ENCODE measurements at regions not wholly inside any gene's neighbourhood (a gene's known extent, or its start where the extent isn't known, plus 50 kb on each side); places are given as distances from the start of the nearest gene placed in this dataset.
"Not testable (repeated sequence)": the region's sequence is repeated elsewhere in the genome, so short reads cannot be mapped to it uniquely, and the experiment has no call there.

DNA sequence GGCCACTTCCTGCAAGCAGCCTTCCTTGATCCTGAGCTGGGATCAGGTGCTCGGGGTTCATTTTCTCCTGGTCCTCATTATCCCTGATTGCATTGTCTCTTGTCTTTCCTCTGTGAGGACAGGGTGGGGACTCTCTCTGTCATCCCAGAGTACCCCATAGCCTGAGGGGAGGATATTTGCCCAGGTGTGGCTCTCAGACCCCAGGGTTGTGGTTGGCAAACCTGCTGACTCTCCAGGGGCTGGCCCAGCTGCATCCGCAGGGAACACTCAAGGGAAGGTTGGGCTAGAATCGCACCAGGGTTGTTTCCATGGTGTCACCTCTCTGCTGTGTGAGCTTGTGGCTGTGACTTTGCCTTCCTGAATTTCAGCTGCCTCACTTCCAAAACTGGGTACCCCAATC, 276.8 kb upstream of the C1orf174 start:
- no peak for DNase-seq

- DNase-seq, result no peak
Measured at GRCh38 chr1:4177425-4178150, 277.5 kb upstream of the C1orf174 start.

DNA sequence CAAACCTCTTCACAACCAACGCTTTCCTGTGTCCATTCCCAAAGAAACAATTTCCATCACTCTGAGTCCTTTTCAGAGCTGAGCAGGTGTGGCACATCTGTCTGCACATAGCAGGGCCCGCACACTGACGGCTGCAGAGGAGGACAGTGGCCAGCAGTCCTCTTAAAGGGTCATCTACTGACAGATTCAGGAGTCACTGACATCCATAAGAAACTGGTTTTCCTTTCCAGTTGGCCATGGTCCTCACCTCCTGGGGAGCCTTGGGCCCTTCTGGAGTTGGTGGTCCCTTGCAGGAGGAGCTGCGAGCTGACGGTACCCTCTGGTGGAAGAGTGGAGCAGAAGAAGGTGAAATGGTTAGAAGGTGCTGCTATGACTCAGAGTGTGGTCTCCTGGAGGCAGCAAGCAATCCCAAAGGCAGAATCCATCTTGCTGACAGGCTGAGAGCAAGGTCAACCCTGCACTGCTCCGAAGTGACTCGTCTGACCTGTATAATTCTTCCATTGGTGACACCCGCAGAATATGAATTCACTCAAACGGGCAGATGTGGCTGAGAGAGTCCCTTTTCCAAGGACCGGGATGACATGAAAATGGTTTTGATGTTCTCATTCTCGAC, 278.5 kb upstream of the C1orf174 start:
- no peak for DNase-seq

DNA sequence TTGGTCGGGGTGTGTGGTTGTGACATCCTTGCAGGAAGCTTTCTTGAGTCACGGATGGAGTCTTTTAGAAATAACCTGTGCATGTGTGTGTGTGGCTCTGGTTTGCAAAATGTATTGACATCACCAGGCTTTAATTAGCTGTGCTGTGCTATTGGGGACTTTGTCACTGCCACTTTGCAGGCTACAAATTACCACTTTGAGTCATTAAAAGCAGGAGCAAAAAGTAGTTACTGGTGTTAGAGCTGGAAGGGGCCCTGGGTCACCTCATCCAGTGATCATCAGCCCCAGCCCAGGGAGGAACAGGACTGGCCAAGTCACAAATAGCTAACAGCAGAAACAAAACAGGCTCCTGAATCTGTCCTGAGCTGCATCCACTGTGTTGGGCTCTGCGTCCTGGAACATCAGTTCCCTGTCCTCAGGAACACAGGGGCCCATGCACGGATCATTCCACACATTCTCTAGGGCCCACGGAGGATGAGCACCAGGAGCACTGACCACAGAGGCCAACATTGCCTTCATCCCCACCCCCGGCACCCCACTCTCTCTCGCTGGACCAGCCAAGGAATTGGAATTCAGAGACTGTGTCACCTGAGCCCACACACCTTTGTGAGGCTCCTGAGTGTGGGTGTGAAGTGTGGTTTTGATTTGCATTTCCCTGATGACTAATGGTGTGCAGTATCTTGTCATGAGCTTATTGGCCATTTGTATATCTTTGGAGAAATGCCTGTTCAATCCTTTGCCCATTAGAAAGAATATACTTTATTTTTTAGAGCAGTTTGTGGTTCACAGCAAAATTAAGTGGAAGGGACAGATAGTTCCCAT, 280.1 kb upstream of the C1orf174 start:
- no peak for DNase-seq

DNA sequence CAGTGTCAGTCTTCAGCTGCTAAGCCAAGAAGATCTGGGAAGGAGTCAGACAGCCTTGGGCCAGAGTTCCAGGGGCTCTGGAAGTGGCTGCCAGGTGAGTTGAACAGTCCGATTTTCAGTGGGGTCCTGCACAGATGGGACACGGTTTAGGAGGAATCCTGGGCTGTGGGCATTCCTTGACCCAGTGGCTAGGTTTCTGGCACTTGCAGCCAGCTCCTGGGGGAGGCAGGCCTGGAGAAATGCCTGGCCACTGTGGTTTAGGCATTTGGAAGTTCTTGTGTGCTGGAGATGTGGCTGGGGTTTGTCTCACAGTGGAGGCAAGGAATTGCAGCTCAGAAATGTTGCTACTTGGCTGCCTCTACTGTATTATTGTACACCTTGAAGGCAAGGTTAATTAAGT, 286.4 kb upstream of the C1orf174 start:
- not testable (repeated sequence) for DNase-seq

DNA sequence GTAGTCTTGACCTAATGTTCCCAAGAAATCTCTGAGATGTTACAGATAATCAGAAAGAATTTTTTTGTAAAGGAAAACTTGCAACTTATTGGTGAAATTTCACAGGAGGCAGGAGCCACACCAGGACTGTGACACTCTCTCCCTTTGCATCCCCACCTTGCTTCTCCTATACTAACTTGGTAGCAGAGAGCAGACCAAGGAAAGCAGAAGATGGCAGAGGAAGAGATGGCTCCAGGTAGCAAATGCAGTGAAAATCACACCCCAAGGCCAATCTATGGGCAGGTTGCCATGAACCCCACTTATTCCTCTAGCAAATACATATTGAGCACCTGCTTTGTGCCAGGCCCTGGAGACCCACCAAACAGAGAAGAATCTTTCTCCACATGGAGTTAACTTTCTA, 303.4 kb upstream of the C1orf174 start:
- DNase-seq, result no peak

- no peak for DNase-seq
Measured at GRCh38 chr1:4207183-4207582, 307.1 kb upstream of the C1orf174 start.

- no peak for DNase-seq
Measured at GRCh38 chr1:4207842-4208692, 308.0 kb upstream of the C1orf174 start.

DNA sequence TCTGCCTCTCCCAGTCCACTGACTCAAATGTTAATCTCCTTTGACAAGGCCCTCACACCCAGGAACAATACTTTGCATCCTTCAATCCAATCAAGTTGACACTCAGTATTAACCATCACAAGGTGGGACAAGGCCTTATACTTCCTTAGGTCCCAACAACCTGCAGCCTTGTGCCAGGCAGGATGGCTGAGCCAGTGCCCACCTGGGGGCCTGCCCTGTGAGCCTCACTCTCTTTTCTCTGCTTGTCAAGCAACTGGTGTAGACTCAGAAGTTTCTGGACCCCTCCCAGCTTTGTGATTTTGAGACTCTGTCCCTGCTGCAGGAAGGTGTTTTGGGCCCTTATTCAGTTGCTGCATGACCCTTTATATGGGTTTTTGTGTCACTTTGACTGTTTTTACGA, 310.0 kb upstream of the C1orf174 start:
- no peak for DNase-seq

DNA sequence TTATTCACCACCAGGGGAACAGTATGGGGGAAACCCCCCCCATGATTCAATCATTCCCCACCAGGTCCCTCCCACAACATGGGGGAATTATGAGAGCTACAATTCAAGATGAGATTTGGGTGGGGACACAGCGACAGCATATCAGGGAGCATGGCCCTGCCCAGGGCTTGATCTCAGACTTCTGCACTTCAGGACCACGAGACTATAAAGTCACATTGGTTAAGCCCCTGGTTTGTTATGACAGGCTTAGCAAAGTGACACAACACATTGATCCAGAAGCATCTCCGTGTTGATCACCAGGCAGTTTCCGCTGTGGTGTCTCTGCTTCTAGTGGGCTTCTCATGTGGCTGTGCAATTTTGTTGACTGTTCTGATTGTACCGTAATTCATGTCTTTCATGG, 312.7 kb upstream of the C1orf174 start:
- no peak for DNase-seq

DNA sequence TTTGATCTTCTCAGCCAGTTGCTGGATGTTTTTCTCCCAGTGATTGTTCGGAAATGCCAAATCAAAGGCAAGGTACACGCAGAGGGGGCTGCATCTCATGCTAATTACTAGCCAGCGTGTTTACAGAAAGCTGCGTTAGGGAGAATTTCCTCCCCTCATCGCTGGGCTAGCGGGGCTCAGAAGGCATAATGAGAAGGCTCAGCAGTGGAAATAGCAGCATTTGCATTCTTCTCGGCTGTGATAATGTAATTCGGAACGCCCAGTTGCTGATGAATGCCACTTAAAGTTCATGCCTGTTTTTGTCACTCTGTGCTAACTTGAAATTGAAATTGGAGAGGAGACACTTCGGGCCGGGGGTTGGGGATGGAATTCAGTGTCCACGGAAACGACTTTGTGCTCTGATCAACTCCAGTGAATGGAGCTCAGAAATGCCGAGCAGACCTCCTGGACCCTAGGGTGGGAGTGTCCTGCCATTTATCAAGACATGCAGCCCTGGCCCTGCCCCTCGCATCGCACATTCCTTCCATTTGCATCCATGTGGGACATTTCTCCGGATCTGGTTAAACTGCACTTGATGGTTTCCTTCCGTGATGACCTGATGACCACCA, 313.4 kb upstream of the C1orf174 start:
- no peak for DNase-seq

- no peak for DNase-seq
Measured at GRCh38 chr1:4214826-4215225, 314.8 kb upstream of the C1orf174 start.

DNA sequence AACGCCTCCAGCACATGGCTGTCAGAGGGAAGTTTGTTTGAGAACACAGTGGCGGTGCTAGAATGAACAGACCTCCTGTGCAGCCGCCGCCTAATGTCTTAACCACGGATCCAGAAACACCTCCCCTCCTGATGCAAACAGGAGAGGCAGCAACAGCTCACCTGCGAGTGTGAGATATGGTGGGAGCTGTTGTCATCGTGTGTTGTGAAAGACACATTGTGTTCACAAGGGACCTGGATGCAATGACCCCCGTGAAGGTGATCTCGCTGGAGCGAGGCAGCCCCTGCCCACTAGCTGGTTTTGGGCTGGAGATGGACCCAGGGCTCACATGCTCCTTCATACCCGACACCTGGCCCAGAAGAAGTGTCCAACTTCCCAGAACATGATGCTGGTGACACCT, 315.3 kb upstream of the C1orf174 start:
- DNase-seq, result no peak

DNA sequence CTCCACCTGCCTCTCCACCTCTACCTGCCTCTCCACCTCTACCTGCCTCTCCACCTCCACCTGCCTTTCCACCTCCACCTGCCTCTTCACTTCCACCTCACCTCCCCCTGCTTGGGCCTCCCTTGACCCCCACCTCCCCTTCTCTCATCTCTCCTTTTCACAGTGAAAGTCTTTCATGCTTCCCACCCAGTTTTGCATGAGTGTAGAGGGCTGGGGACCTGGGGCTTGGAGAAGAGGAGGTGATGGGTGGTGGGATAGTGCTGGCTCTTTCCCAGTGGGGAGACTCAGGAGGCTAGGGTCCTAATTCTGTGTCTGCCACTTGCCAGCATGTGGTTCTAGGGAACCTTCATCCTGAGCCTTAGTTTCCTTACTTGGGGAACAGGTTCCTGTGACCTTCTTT, 316.2 kb upstream of the C1orf174 start:
- DNase-seq, result no peak

DNA sequence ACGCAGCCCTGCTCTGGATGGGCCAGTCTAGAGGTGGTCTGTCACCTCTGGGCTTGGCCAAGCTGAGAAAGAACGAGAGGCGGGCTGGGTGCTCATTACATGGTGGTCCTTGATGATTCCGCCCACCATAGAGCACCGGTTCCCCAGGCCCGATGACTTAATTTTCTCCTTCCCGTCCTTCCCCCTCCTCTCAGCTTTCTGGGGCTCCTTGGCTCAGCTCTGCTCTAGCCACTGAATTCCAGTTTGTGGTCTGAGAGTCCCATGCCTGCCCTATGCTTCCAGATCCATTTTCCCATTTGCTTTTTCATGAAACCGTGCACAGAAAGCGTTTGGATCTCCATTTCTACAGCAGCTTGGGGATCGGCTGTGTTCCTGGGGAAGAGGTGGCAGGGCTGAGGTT, 318.5 kb upstream of the C1orf174 start:
- no peak for DNase-seq

DNA sequence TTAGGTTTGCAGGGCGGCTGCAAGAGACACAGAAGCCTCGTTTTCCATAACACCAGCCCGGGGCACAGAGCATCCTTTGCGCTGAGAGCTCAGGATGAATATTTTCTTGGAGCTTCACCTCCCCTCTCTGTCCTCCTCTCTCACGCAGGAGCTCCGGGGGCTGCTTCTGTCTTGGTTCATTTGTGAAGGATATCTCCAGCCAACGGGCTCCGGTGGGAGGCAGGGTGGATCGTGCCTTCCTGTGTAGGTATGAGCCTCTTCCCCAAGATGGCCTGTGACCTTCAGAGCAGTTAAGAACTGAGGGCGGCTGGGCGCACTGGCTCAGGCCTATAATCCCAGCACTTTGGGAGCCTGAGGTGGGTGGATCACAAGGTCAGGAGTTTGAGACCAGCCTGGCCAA, 319.0 kb upstream of the C1orf174 start:
- DNase-seq, result no peak

- DNase-seq, result no peak
Measured at GRCh38 chr1:4219826-4220225, 319.8 kb upstream of the C1orf174 start.

GRCh38 chr1:4220362-4220761, 320.3 kb upstream of the C1orf174 start:
- DNase-seq, result no peak

DNA sequence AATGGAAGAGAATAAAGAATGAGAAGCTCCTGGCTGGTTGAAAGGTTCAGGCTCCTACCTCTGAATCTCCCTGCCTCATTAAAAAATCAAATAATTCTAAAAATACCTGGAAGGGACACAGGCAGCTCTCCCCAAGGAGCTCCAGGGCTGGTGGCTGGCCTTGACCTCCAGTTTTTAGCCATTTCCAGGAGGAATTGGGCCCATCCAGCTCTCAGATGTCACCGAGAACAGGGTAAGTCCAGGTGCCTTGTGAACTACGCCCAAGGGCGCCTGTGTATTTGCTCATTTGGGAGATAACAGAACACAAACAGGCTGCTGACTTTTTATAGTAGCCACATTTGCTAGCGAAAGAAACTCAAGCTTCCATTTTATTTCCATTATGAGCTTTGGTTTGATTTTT, 321.0 kb upstream of the C1orf174 start:
- DNase-seq, result no peak

GRCh38 chr1:4224684-4225467, 324.8 kb upstream of the C1orf174 start:
- DNase-seq, result no peak

DNA sequence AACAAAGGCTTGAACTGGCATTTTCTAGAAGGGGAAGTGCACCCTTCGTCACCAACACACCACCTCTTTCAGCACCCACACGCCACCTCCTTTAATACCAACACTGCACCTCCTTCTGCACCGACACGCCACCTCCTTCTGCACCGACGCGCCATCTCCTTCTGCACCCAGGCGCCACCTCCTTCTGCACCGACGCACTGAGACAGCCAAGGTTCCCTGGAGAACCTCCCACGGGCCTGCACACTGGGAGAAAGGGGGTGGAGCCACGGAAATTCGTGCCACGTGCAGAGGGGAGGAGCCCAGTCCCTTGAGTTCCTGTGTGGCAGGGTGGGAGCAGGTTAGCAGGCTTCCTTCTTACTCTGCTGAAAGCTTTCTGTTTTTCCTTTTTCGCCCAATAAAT, 327.9 kb upstream of the C1orf174 start:
- DNase-seq, result no peak

- no peak for DNase-seq
Measured at GRCh38 chr1:4253935-4254334, 353.9 kb upstream of the C1orf174 start.

Measured in stimulated activated CD4-positive, alpha-beta T cell treated with anti-CD3 and anti-CD28 coated beads, Interleukin-12 subunit alpha, Interleukin-12 subunit beta, amount 100 ng/mL, for 4 hours (primary cell).